Fibroblast of the aortic adventitia (primary cell): ENCODE measurements at regions not wholly inside any gene's neighbourhood (a gene's known extent, or its start where the extent isn't known, plus 50 kb on each side); places are given as distances from the start of the nearest gene placed in this dataset.

Experiments
- DNase-seq: peaks from one replicate; pipeline ENCODE4 v3.0.0-alpha.2; 2010; ENCODE audit warnings: low read depth
- H3K4me3 ChIP-seq: 2 replicates; pipeline ENCODE4 v1.5.1; 2011; ENCODE audit warnings: low read depth, mild to moderate bottlenecking, control low read depth, low read length, moderate library complexity
- CTCF ChIP-seq: IDR thresholded peaks from 2 replicates; pipeline ENCODE4 v1.5.1; 2011; ENCODE audit warnings: mild to moderate bottlenecking, low read length, control low read depth, inconsistent platforms; ENCODE audit not compliant: insufficient read depth

- no peak for DNase-seq
- TF ChIP-seq CTCF = no peak
- no peak overlapping the region for H3K4me3 ChIP-seq
These were observed 293.8 kb downstream of the HS3ST3B1 start for GRCh38 chr17:14594690-14595089.

GRCh38 chr17:14593956-14594355, 293.1 kb downstream of the HS3ST3B1 start:
- no peak overlapping the region for H3K4me3 ChIP-seq
- no peak for TF ChIP-seq CTCF
- DNase-seq = no peak

- no peak overlapping the region for H3K4me3 ChIP-seq
- TF ChIP-seq CTCF = no peak
- no peak for DNase-seq
These were observed 289.8 kb downstream of the HS3ST3B1 start for GRCh38 chr17:14590459-14591250.

- DNase-seq = no peak
- TF ChIP-seq CTCF = no peak
These were observed 284.2 kb downstream of the HS3ST3B1 start for GRCh38 chr17:14585099-14585498.

GRCh38 chr17:14582996-14583395, 282.1 kb downstream of the HS3ST3B1 start:
- no peak overlapping the region for H3K4me3 ChIP-seq
- TF ChIP-seq CTCF = no peak
- no peak for DNase-seq

More at GRCh38 chr17:14585099-14585498, 284.2 kb downstream of the HS3ST3B1 start:
- H3K4me3 ChIP-seq = no peak overlapping the region

- H3K4me3 ChIP-seq = no peak overlapping the region
- TF ChIP-seq CTCF = no peak
- no peak for DNase-seq
These were observed 280.4 kb downstream of the HS3ST3B1 start for GRCh38 chr17:14581186-14581830.

GRCh38 chr17:14580499-14580898, 279.6 kb downstream of the HS3ST3B1 start:
- no peak for DNase-seq
- TF ChIP-seq CTCF = no peak
- no peak overlapping the region for H3K4me3 ChIP-seq
